Adipocyte (in vitro differentiated cells): ENCODE measurements at regions not wholly inside any gene's neighbourhood (a gene's known extent, or its start where the extent isn't known, plus 50 kb on each side); places are given as distances from the start of the nearest gene placed in this dataset.
A peak's percentile ranks its signal among the peaks of the same experiment; 100 is the strongest.

ENCODE experiments used
- DNase-seq: peaks from one replicate; pipeline ENCODE4 v3.0.0-alpha.2; 2015; ENCODE audit warnings: low read depth
- H3K27me3 ChIP-seq: replicated peaks from 2 replicates; pipeline ENCODE4 v1.7.0; 2013; ENCODE audit warnings: mild to moderate bottlenecking, low read length, moderate library complexity; ENCODE audit not compliant: control insufficient read depth, insufficient read depth
- H3K36me3 ChIP-seq: 2 replicates; pipeline ENCODE4 v1.7.0; 2013; ENCODE audit warnings: low read length, mild to moderate bottlenecking, moderate library complexity; ENCODE audit not compliant: control insufficient read depth, insufficient read depth, severe bottlenecking
- H3K4me1 ChIP-seq: 2 replicates; pipeline ENCODE4 v1.7.0; 2013; ENCODE audit warnings: mild to moderate bottlenecking, low read length, moderate library complexity; ENCODE audit not compliant: control insufficient read depth, insufficient read depth
- H3K4me3 ChIP-seq: 2 replicates; pipeline ENCODE4 v1.7.0; 2013; ENCODE audit warnings: mild to moderate bottlenecking, low read length, moderate library complexity
- H3K9ac ChIP-seq: 2 replicates; pipeline ENCODE4 v1.7.0; 2013; ENCODE audit warnings: mild to moderate bottlenecking, low read length, moderate library complexity
- H3K9me3 ChIP-seq: 2 replicates; pipeline ENCODE4 v1.7.0; 2013; ENCODE audit warnings: mild to moderate bottlenecking, low read length, moderate library complexity; ENCODE audit not compliant: control insufficient read depth

- no peaks in the 10 kb centered on the region for H3K27me3 ChIP-seq
- H3K9me3 ChIP-seq: no peaks in the 10 kb centered on the region
- no peaks in the 10 kb centered on the region for H3K4me1 ChIP-seq
- no peak for DNase-seq
- H3K4me3 ChIP-seq: no peak overlapping the region
- no peak overlapping the region for H3K9ac ChIP-seq
- no peaks in the 10 kb centered on the region for H3K36me3 ChIP-seq
Observed at GRCh38 chr4:67380154-67380553, 165.1 kb downstream of the CENPC start.

- Histone ChIP-seq H3K4me1 (no peaks in the 10 kb centered on the region), H3K9me3 (no peaks in the 10 kb centered on the region), H3K4me3 (no peak overlapping the region), H3K36me3 (no peaks in the 10 kb centered on the region), H3K9ac (no peak overlapping the region), H3K27me3 (peaks cover 10% of the 10 kb centered on the region)
- DNase-seq: no peak
Observed at GRCh38 chr4:67375291-67375690, 170.0 kb downstream of the CENPC start.

- Histone ChIP-seq H3K36me3 (no peaks in the 10 kb centered on the region), H3K9me3 (no peaks in the 10 kb centered on the region), H3K4me1 (no peaks in the 10 kb centered on the region), H3K27me3 (peaks cover 10% of the 10 kb centered on the region), H3K4me3 (no peak overlapping the region), H3K9ac (no peak overlapping the region)
- DNase-seq: no peak
Observed at GRCh38 chr4:67371615-67372014, 173.7 kb downstream of the CENPC start.

GRCh38 chr4:67366311-67366861 is 178.9 kb downstream of the CENPC start:
- Histone ChIP-seq H3K4me1 (peaks cover 6% of the 10 kb centered on the region), H3K9ac (no peak overlapping the region), H3K36me3 (no peaks in the 10 kb centered on the region), H3K4me3 (no peak overlapping the region), H3K27me3 (peaks cover 6% of the 10 kb centered on the region), H3K9me3 (peaks cover 10% of the 10 kb centered on the region)
- no peak for DNase-seq

- peaks cover 11% of the 10 kb centered on the region for H3K9me3 ChIP-seq
- H3K4me3 ChIP-seq: no peak overlapping the region
- no peak for DNase-seq
- H3K9ac ChIP-seq: no peak overlapping the region
- H3K36me3 ChIP-seq: no peaks in the 10 kb centered on the region
- peaks cover 6% of the 10 kb centered on the region for H3K4me1 ChIP-seq
- H3K27me3 ChIP-seq: peaks cover 3% of the 10 kb centered on the region
Observed at GRCh38 chr4:67365661-67366245, 179.6 kb downstream of the CENPC start.

GRCh38 chr4:67355806-67356205 is 189.5 kb downstream of the CENPC start:
- H3K36me3 ChIP-seq: no peaks in the 10 kb centered on the region
- no peak for DNase-seq
- H3K27me3 ChIP-seq: no peaks in the 10 kb centered on the region
- H3K4me1 ChIP-seq: no peaks in the 10 kb centered on the region
- H3K9me3 ChIP-seq: no peaks in the 10 kb centered on the region
- H3K4me3 ChIP-seq: no peak overlapping the region
- H3K9ac ChIP-seq: no peak overlapping the region

- Histone ChIP-seq H3K9me3 (no peaks in the 10 kb centered on the region), H3K4me3 (no peak overlapping the region), H3K27me3 (peaks cover 3% of the 10 kb centered on the region), H3K36me3 (no peaks in the 10 kb centered on the region), H3K4me1 (no peaks in the 10 kb centered on the region), H3K9ac (no peak overlapping the region)
- DNase-seq: no peak
Observed at GRCh38 chr4:67346654-67347053, 198.6 kb downstream of the CENPC start.

- no peak for DNase-seq
- no peaks in the 10 kb centered on the region for H3K36me3 ChIP-seq
- H3K9ac ChIP-seq: no peak overlapping the region
- no peaks in the 10 kb centered on the region for H3K9me3 ChIP-seq
- H3K4me1 ChIP-seq: no peaks in the 10 kb centered on the region
- peaks cover 3% of the 10 kb centered on the region for H3K27me3 ChIP-seq
- no peak overlapping the region for H3K4me3 ChIP-seq
Observed at GRCh38 chr4:67344594-67345380, 200.5 kb downstream of the CENPC start.

- H3K4me1 ChIP-seq: no peaks in the 10 kb centered on the region
- H3K4me3 ChIP-seq: no peak overlapping the region
- no peaks in the 10 kb centered on the region for H3K9me3 ChIP-seq
- no peak overlapping the region for H3K9ac ChIP-seq
- DNase-seq: no peak
- peaks cover 3% of the 10 kb centered on the region for H3K27me3 ChIP-seq
- H3K36me3 ChIP-seq: no peaks in the 10 kb centered on the region
Observed at GRCh38 chr4:67343199-67343598, 202.1 kb downstream of the CENPC start.

GRCh38 chr4:67342291-67342690 is 203.0 kb downstream of the CENPC start:
- no peaks in the 10 kb centered on the region for H3K9me3 ChIP-seq
- H3K4me1 ChIP-seq: no peaks in the 10 kb centered on the region
- H3K36me3 ChIP-seq: no peaks in the 10 kb centered on the region
- no peak overlapping the region for H3K9ac ChIP-seq
- DNase-seq: no peak
- H3K27me3 ChIP-seq: peaks cover 3% of the 10 kb centered on the region
- H3K4me3 ChIP-seq: no peak overlapping the region

- H3K36me3 ChIP-seq: no peaks in the 10 kb centered on the region
- no peaks in the 10 kb centered on the region for H3K27me3 ChIP-seq
- peaks cover 6% of the 10 kb centered on the region for H3K4me1 ChIP-seq
- H3K9ac ChIP-seq: no peak overlapping the region
- no peak overlapping the region for H3K4me3 ChIP-seq
- no peaks in the 10 kb centered on the region for H3K9me3 ChIP-seq
- peak; percentile 34 for DNase-seq
Observed at GRCh38 chr4:67333664-67334063, 211.6 kb downstream of the CENPC start.
